UCSD-AML1 (cell line): ENCODE measurements at regions not wholly inside any gene's neighbourhood (a gene's known extent, or its start where the extent isn't known, plus 50 kb on each side); places are given as distances from the start of the nearest gene placed in this dataset.

Experiments used
- DNase-seq: peaks from one replicate; lab custom pipeline; 2025; ENCODE audit not compliant: unreplicated experiment; lab: John Stamatoyannopoulos, UW

DNA sequence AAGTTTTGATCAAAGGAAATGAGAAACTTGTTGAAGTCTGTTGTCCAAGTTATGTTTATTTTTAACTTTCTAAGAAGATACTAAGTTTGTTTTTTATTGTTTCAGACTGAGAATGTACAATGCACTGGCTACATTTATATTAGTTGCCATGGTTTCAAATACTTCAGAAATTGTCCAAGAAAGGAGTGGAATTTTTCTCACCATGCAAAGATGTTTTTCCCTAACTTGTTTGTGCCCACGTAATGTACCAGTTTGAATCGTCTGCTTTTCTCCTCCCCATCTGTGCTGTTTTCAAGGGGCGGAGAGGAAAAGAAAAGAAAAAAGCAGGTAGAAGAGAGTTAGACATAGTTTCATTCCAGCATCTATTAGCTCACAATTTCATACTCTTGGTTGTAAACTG lies 407.0 kb downstream of the KCTD16 start:
- no peak for DNase-seq

DNA sequence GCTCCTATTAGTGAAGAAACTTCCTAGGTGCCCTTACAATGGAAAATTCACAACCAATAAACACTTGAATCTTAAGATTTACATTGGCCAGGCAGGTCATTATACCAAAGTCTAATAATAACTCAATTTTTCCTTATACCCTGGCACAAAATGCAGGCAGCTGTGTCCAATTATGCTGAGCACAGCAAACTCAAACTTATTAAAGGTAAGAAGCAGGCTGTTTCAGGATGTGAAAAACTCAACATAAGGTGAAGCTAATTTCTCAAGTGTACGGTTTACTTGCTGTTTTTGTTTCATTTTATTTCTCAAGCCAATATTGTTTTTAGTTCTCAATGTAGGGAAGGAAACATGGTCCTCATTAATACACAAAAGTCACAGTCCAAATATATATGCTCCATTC lies 405.1 kb downstream of the KCTD16 start:
- no peak for DNase-seq

DNA sequence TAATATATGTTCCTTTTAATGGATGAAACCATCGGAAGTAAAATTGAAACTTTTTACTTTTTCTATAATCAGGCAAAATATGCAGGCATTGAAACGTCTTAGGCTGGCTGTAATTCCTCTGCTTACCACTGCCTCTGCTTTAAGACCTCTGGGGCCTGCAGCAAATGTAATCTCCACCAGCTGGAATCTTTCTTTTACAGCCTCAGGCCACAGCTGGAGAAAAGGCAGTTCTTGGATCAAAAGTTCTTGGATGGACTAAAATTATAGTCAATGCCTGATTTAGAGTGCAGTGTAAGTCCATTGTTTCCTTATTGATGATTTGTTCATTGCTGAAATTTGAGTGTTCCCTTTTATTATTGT lies 396.7 kb downstream of the KCTD16 start:
- DNase-seq, result no peak

DNA sequence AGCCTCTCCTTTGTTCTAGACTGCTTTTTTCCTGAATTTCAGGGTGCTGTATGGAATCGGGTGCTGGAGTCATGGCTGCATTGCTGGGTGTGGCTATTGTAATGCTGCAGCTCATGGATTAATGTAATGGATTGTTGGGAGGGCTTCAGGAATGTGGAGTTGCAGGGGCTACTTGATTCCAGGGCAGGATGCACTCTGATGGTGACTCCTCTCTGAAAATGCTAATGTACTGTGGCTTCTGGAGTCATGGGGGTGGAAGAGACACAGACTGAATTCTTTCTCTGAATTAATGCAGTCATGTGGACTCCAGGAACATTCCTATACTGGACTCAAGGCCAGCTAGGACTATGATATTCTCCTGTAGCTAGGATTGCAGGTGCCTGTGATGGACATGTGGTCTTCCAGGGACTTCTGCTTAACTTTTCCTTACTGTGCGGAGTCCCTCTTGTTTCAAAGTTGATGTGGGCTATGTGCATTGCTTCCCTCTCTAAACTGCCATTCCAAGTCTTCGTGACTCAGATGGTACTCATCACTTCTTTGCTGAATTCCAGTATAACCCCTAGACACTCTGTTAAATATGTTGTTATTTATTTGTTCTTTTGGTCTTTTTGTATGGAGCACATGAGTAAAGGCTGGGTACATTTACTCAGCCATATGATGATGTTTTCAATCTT lies 396.2 kb downstream of the KCTD16 start:
- DNase-seq, result no peak

DNA sequence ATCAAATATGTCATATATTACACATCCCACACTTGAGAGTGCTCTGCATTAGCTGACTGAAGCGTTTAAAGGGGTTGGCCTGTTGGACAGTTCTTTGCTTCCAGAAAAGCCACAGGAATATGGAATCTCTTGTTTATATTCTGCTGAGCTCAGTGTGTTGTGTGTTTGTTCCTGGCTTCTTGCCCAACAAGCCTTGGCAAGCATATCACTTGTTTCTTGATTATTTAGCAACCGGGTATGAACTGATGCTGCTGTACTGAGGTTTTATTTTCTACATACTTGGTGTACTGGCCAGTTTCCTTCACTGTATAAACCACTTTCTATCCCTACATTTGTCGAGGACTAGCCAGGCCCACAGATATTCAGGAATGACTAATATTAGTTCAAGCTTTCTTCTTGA lies 378.9 kb downstream of the KCTD16 start:
- no peak for DNase-seq

DNA sequence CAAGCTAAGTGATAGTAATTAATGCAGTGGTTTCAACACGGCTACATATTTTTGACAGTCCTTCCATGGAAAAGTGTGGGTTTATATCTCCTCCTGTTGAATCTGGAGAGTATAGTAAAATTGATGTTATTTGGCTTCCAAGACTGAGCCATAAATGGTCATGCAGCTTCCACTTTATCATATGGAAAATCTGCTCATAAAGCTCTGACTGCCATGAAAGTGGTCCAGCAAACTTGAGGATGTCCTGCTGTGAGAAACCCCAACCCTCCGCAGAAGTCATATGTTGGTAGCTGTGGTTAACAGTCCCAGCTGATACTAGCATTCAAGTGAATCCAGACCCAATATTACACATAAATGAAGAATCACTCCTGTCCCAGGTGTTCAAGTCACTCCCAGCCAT lies 378.3 kb downstream of the KCTD16 start:
- no peak for DNase-seq

DNA sequence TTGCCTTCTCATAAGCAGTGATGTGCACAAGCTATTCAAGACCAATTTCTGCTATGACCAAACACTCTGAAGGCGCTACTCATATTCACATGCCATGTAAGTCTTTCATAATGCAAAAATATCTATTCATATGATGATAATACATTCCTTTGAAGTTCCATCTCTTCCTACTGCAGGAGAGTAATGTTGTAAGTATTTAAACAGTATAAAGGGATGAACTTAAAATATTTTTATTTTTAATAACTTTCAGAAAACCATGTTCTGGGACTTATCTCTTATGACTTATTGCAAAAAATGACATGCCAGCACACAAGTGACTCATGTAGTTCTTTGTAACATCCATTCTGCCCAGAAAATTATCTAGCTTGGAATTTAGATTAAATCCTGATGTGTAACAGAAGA lies 376.4 kb downstream of the KCTD16 start:
- DNase-seq, result no peak

DNA sequence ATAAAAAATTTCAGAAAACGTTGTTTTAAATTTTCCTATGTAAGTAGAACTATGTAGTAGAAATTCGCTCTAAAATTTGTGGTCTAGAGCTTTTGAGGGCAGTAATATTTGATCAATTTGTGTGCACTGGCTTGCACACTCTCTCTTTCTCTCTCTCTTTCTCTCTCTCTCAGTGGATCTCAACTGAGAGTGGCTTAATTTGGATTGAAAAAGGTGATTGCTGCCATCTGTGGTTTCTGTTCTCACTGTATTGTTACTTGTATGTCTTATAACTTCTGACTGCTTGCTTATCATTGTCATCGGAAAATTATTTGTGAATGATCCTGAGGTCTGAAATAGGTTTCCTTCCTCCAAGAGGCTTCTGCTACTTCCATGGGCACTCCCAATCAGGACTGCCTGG lies 368.2 kb downstream of the KCTD16 start:
- no peak for DNase-seq
